Neural crest cell (in vitro differentiated cells): ENCODE measurements at regions not wholly inside any gene's neighbourhood (a gene's known extent, or its start where the extent isn't known, plus 50 kb on each side); places are given as distances from the start of the nearest gene placed in this dataset.

Source experiments
- DNase-seq: peaks from one replicate; pipeline ENCODE4 v3.0.0; 2021; ENCODE audit warnings: low read depth, mixed read lengths, low spot score
- H3K27ac Mint-ChIP-seq: one replicate; pipeline ENCODE4 v1.8.0; 2021; ENCODE audit warnings: mild to moderate bottlenecking, mixed read lengths; ENCODE audit not compliant: unreplicated experiment
- H3K27me3 Mint-ChIP-seq: 2 replicates; pipeline ENCODE4 v1.8.0; 2021; ENCODE audit warnings: low read depth, mild to moderate bottlenecking, mixed read lengths
- H3K36me3 Mint-ChIP-seq: 2 replicates; pipeline ENCODE4 v1.8.0; 2021; ENCODE audit warnings: low read depth, mild to moderate bottlenecking, mixed read lengths
- H3K4me1 Mint-ChIP-seq: 2 replicates; pipeline ENCODE4 v1.8.0; 2021; ENCODE audit warnings: mixed read lengths
- H3K4me3 Mint-ChIP-seq: one replicate; pipeline ENCODE4 v1.8.0; 2021; ENCODE audit warnings: mild to moderate bottlenecking, mixed read lengths
- H3K9me3 Mint-ChIP-seq: 2 replicates; pipeline ENCODE4 v1.8.0; 2021; ENCODE audit warnings: mixed read lengths
- TF ChIP-seq, protein P1 (sequence below): fragments of 200-600 bp; sonication (generic); conservative IDR thresholded peaks from 2 replicates; pipeline ENCODE4 v1.5.0; 2021; ENCODE audit warnings: antibody characterized with exemption, mild to moderate bottlenecking

DNA sequence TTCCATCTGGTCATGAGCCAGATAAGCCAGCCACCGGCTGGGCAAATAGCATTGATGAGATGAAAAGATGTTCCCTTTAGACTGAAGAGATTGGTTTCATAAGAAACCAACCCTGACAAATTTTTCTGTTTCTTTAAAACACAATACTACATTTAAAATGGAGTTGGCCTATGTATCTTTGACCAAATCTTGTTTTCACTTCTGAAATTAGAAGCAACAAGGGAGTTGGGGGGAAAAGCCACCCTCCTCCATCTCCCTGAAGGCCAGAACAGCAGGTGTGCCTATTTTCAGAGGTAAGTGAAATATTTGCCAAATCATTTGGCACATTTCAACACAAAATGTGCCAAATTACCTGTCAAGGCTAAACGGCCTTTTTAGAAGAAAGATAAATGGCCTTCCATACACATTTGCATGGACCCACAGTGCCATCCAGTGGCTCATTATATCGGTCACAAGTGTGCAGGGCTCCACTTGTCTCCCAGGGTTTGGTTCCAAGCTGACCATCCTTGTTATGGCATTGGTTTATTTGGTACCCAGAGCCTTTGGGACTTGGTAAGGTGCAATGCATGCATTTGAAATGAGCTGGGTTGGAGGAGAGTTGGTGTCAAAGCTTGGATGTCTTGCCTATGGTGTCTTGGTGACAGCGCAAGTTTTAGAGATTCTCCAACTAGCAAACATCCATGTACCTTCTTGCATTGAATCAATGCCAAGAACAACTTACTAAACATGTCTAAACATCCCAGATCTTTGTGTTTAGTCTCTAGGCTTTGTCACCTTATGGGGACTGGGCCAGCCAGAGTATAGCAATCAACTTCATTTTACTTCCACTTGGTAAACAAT, 372.0 kb upstream of the KIF2A start:
- Mint-ChIP-seq H3K4me1 (no peaks in the 10 kb centered on the region), H3K27me3 (no peaks in the 10 kb centered on the region), H3K36me3 (no peaks in the 10 kb centered on the region), H3K27ac (no peak overlapping the region), H3K9me3 (peaks cover 3% of the 10 kb centered on the region), H3K4me3 (no peak overlapping the region)
- TF ChIP-seq, protein P1, sequence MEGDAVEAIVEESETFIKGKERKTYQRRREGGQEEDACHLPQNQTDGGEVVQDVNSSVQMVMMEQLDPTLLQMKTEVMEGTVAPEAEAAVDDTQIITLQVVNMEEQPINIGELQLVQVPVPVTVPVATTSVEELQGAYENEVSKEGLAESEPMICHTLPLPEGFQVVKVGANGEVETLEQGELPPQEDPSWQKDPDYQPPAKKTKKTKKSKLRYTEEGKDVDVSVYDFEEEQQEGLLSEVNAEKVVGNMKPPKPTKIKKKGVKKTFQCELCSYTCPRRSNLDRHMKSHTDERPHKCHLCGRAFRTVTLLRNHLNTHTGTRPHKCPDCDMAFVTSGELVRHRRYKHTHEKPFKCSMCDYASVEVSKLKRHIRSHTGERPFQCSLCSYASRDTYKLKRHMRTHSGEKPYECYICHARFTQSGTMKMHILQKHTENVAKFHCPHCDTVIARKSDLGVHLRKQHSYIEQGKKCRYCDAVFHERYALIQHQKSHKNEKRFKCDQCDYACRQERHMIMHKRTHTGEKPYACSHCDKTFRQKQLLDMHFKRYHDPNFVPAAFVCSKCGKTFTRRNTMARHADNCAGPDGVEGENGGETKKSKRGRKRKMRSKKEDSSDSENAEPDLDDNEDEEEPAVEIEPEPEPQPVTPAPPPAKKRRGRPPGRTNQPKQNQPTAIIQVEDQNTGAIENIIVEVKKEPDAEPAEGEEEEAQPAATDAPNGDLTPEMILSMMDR, result peak; percentile 85
- peak; percentile 62 for DNase-seq

DNA sequence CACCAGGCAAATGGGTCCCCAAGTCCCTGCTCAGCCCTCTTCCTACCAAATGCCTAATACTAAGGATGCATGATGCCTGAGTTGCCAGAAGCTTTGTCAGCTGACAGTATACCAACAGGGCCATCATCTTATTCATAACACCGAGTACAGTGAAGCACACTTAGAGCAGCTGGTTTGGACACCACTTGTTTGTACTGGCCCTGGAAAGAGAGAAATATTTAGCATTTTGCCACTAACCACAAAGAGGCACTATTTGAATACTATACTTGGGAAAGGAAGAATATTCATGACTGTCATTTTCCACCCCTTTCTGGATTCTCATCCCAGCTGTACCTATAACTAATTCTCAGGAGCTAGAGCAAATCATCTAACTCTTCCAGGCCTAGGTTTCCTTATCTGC, 364.4 kb upstream of the KIF2A start:
- H3K4me3 Mint-ChIP-seq, result no peak overlapping the region
- DNase-seq, result no peak
- peaks cover 3% of the 10 kb centered on the region for H3K9me3 Mint-ChIP-seq
- no peak overlapping the region for H3K27ac Mint-ChIP-seq
- H3K36me3 Mint-ChIP-seq, result no peaks in the 10 kb centered on the region
- H3K27me3 Mint-ChIP-seq, result no peaks in the 10 kb centered on the region
- H3K4me1 Mint-ChIP-seq, result no peaks in the 10 kb centered on the region
- TF ChIP-seq, protein P1, result no peak

DNA sequence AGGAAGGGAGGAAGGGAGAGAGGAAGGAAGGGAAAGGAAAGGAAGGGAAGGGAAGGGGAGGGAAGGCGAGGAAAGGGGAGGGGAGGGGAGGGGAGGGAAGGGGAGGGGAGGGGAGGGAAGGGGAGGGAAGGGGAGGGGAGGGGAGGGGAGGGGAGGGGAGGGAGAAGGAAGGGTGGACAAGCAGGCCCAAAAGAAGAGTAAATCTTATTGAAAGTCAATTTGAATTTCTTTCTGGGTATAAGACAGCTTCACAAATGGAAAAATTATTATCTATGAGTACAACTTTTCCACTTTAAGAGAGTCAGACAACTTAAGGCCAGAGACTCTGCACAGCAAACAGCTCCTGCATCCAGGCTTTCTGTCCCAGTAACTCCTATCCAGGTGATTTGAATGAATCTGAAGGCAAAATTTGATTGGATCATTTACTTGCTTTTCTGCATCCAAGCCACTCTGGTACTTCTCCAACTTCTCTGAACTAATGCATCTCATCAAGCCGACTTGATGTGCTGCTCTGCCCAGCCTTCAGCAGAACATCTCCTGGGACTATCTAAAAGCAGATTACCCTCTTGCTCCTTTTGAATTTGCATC, 363.4 kb upstream of the KIF2A start:
- no peak for DNase-seq
- Mint-ChIP-seq H3K9me3 (no peaks in the 10 kb centered on the region), H3K4me1 (no peaks in the 10 kb centered on the region), H3K4me3 (no peak overlapping the region), H3K27ac (no peak overlapping the region), H3K36me3 (no peaks in the 10 kb centered on the region), H3K27me3 (no peaks in the 10 kb centered on the region)
- TF ChIP-seq, protein P1, result no peak

DNA sequence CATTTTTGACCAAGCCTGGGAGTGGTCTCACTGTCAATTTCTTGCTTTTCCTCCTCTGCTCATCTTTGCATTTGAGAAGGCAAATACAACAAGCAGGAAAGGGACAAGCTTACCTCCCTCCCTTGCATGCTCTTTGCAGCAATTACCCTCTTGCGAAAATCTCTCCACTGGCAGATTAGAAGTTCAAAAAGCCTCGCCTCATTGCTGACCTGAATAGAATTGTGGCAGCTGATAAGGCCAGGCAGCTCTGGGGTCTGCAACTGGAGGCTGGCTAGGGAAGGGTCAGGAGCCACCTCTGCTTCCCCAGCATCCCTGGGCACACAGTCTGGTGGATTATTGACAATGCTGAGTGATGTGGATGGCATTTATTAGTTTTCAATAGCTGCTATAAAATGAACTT, 362.3 kb upstream of the KIF2A start:
- TF ChIP-seq, protein P1, result no peak
- no peak overlapping the region for H3K4me3 Mint-ChIP-seq
- no peak for DNase-seq
- H3K27me3 Mint-ChIP-seq, result no peaks in the 10 kb centered on the region
- no peak overlapping the region for H3K27ac Mint-ChIP-seq
- no peaks in the 10 kb centered on the region for H3K9me3 Mint-ChIP-seq
- no peaks in the 10 kb centered on the region for H3K36me3 Mint-ChIP-seq
- no peaks in the 10 kb centered on the region for H3K4me1 Mint-ChIP-seq

DNA sequence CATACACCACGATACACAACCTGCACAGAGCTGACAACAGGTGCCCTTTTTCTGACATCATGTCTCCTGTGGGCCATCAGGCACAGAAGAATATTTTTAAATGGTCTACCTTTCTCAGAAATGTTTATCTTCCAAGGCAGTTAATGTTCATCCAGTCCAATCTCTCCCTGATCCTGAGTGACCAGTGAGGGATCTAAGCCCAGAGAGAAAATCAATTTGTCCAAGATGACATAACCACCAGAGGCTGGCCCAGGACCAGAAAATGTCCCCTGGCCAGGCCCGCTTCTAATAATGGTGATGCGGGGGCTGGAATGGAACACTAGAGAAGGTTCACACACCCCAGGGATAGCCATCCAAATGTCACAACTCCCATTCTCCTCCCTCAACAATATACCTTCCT, 357.9 kb upstream of the KIF2A start:
- no peak overlapping the region for H3K27ac Mint-ChIP-seq
- H3K9me3 Mint-ChIP-seq, result no peaks in the 10 kb centered on the region
- no peak overlapping the region for H3K4me3 Mint-ChIP-seq
- TF ChIP-seq, protein P1, result no peak
- no peaks in the 10 kb centered on the region for H3K27me3 Mint-ChIP-seq
- H3K4me1 Mint-ChIP-seq, result no peaks in the 10 kb centered on the region
- no peak for DNase-seq
- H3K36me3 Mint-ChIP-seq, result no peaks in the 10 kb centered on the region
